ENCODE measurements at regions not wholly inside any gene's neighbourhood (a gene's known extent, or its start where the extent isn't known, plus 50 kb on each side); places are given as distances from the start of the nearest gene placed in this dataset.

GRCh38 chr3:7793786-7794185 is 707.8 kb upstream of the LMCD1 start:
- H3K4me3 ChIP-seq: no peak overlapping the region
- H3K4me1 ChIP-seq (replicated peaks in 1 of 2): peaks cover 0 to under 1% of the 10 kb centered on the region in 2 donors
- in situ Hi-C loops (cut with MboI; ENCODE audit: low pct_unique_long_range_greater_than_20kb in 2 of 9, low sequenced_read_pairs in 9 of 9, unreplicated experiment in 9 of 9): no loop called here
- no peak overlapping the region for H3K27ac ChIP-seq
- 0 to 100% (median 62%) methylated on average over 1 to 5 of the region's 5 CpGs for WGBS, 10 experiments
- no peak for ATAC-seq (replicated peaks in 6 of 8)

GRCh38 chr3:7798276-7798675 is 703.3 kb upstream of the LMCD1 start:
- ATAC-seq (replicated peaks in 6 of 8): no peak
- no peak overlapping the region for H3K4me3 ChIP-seq
- WGBS, 10 experiments: 19 to 94% (median 66%) methylated on average over 1 to 4 of the region's 4 CpGs
- in situ Hi-C loops (cut with MboI; ENCODE audit: low pct_unique_long_range_greater_than_20kb in 2 of 9, low sequenced_read_pairs in 9 of 9, unreplicated experiment in 9 of 9): no loop called here
- no peak overlapping the region for H3K27ac ChIP-seq
- H3K4me1 ChIP-seq (replicated peaks in 1 of 2): no peaks in the 10 kb centered on the region

GRCh38 chr3:7800006-7800780 is 701.4 kb upstream of the LMCD1 start:
- no peak for ATAC-seq (replicated peaks in 6 of 8)
- in situ Hi-C loops (cut with MboI; ENCODE audit: low pct_unique_long_range_greater_than_20kb in 2 of 9, low sequenced_read_pairs in 9 of 9, unreplicated experiment in 9 of 9): no loop called here
- H3K4me1 ChIP-seq (replicated peaks in 1 of 2): no peaks in the 10 kb centered on the region
- no peak overlapping the region for H3K4me3 ChIP-seq
- H3K27ac ChIP-seq: no peak overlapping the region
- WGBS, 10 experiments: 0 to 100% (median 61%) methylated on average over 2 to 4 of the region's 4 CpGs; no CpG with 5 or more reads in 1 of the 10 experiments

- Histone ChIP-seq H3K4me1 (replicated peaks in 1 of 2) (peaks cover 0 to 6% of the 10 kb centered on the region in 2 donors), H3K27ac (no peak overlapping the region), H3K4me3 (no peak overlapping the region)
- peak in 5 of 8 experiments; percentile 35 to 73 (median 66) for ATAC-seq (replicated peaks in 6 of 8)
- in situ Hi-C loops (cut with MboI; ENCODE audit: low pct_unique_long_range_greater_than_20kb in 2 of 9, low sequenced_read_pairs in 9 of 9, unreplicated experiment in 9 of 9): no loop called here
- WGBS, 10 experiments: 0 to 89% (median 76%) methylated on average over 1 to 3 of the region's 3 CpGs; no CpG with 5 or more reads in 4 of the 10 experiments
Observed at GRCh38 chr3:7812490-7812889, 689.1 kb upstream of the LMCD1 start.

- peak in 5 of 8 experiments; percentile 67 to 93 (median 90) for ATAC-seq (replicated peaks in 6 of 8)
- H3K27ac ChIP-seq: no peak overlapping the region
- peaks cover 0 to 6% of the 10 kb centered on the region in 2 donors for H3K4me1 ChIP-seq (replicated peaks in 1 of 2)
- H3K4me3 ChIP-seq: no peak overlapping the region
- in situ Hi-C loops (cut with MboI; ENCODE audit: low pct_unique_long_range_greater_than_20kb in 2 of 9, low sequenced_read_pairs in 9 of 9, unreplicated experiment in 9 of 9): no loop called here
- 0 to 67% (median 13%) methylated on average over 1 of the region's 1 CpG; no CpG with 5 or more reads in 4 of the 10 experiments for WGBS, 10 experiments
Observed at GRCh38 chr3:7813365-7813764, 688.3 kb upstream of the LMCD1 start.

GRCh38 chr3:7817239-7817638 is 684.4 kb upstream of the LMCD1 start:
- WGBS, 10 experiments: 0 to 100% (median 60%) methylated on average over 1 to 3 of the region's 3 CpGs; no CpG with 5 or more reads in 4 of the 10 experiments
- in situ Hi-C loops (cut with MboI; ENCODE audit: low pct_unique_long_range_greater_than_20kb in 2 of 9, low sequenced_read_pairs in 9 of 9, unreplicated experiment in 9 of 9): no loop called here
- H3K27ac ChIP-seq: no peak overlapping the region
- ATAC-seq (replicated peaks in 6 of 8): no peak
- no peak overlapping the region for H3K4me3 ChIP-seq
- peaks cover 0 to 6% of the 10 kb centered on the region in 2 donors for H3K4me1 ChIP-seq (replicated peaks in 1 of 2)

- no peaks in the 10 kb centered on the region for H3K4me1 ChIP-seq (replicated peaks in 1 of 2)
- in situ Hi-C loops (cut with MboI; ENCODE audit: low pct_unique_long_range_greater_than_20kb in 2 of 9, low sequenced_read_pairs in 9 of 9, unreplicated experiment in 9 of 9): no loop called here
- ATAC-seq (replicated peaks in 6 of 8): no peak
- H3K27ac ChIP-seq: no peak overlapping the region
- 0 to 100% (median 91%) methylated on average over 1 to 2 of the region's 2 CpGs; no CpG with 5 or more reads in 2 of the 10 experiments for WGBS, 10 experiments
- no peak overlapping the region for H3K4me3 ChIP-seq
Observed at GRCh38 chr3:7820969-7821368, 680.7 kb upstream of the LMCD1 start.

- WGBS, 10 experiments: 0 to 92% (median 81%) methylated on average over 1 of the region's 1 CpG; no CpG with 5 or more reads in 1 of the 10 experiments
- ATAC-seq (replicated peaks in 6 of 8): no peak
Observed at GRCh38 chr3:7821858-7822257, 679.8 kb upstream of the LMCD1 start.

GRCh38 chr3:7841451-7841850 is 660.2 kb upstream of the LMCD1 start:
- Histone ChIP-seq H3K27ac (no peak overlapping the region), H3K4me3 (no peak overlapping the region), H3K4me1 (replicated peaks in 1 of 2) (no peaks in the 10 kb centered on the region)
- 0 to 88% (median 45%) methylated on average over 1 of the region's 1 CpG; no CpG with 5 or more reads in 3 of the 10 experiments for whole genome bisulfite sequencing, 10 experiments
- in situ Hi-C loops (cut with MboI; ENCODE audit: low pct_unique_long_range_greater_than_20kb in 2 of 9, low sequenced_read_pairs in 9 of 9, unreplicated experiment in 9 of 9): no loop called here
- peak in 1 of 8 experiments; percentile 38 for ATAC-seq (replicated peaks in 6 of 8)

More at GRCh38 chr3:7821858-7822257, 679.8 kb upstream of the LMCD1 start:
- no peak overlapping the region for H3K4me3 ChIP-seq
- H3K27ac ChIP-seq: no peak overlapping the region
- in situ Hi-C loops (cut with MboI; ENCODE audit: low pct_unique_long_range_greater_than_20kb in 2 of 9, low sequenced_read_pairs in 9 of 9, unreplicated experiment in 9 of 9): no loop called here
- no peaks in the 10 kb centered on the region for H3K4me1 ChIP-seq (replicated peaks in 1 of 2)

GRCh38 chr3:7843441-7843840 is 658.2 kb upstream of the LMCD1 start:
- 17 to 100% (median 87%) methylated on average over 1 of the region's 1 CpG; no CpG with 5 or more reads in 4 of the 10 experiments for whole genome bisulfite sequencing, 10 experiments

GRCh38 chr3:7847021-7847420 is 654.6 kb upstream of the LMCD1 start:
- 0 to 69% (median 17%) methylated on average over 1 to 2 of the region's 2 CpGs; no CpG with 5 or more reads in 3 of the 10 experiments for WGBS, 10 experiments
- Histone ChIP-seq H3K4me1 (replicated peaks in 1 of 2) (no peaks in the 10 kb centered on the region), H3K4me3 (no peak overlapping the region), H3K27ac (no peak overlapping the region)
- in situ Hi-C loops (cut with MboI; ENCODE audit: low pct_unique_long_range_greater_than_20kb in 2 of 9, low sequenced_read_pairs in 9 of 9, unreplicated experiment in 9 of 9): no loop called here
- no peak for ATAC-seq (replicated peaks in 6 of 8)

More at GRCh38 chr3:7843441-7843840, 658.2 kb upstream of the LMCD1 start:
- Histone ChIP-seq H3K4me3 (no peak overlapping the region), H3K4me1 (replicated peaks in 1 of 2) (no peaks in the 10 kb centered on the region), H3K27ac (no peak overlapping the region)
- no peak for ATAC-seq (replicated peaks in 6 of 8)
- in situ Hi-C loops (cut with MboI; ENCODE audit: low pct_unique_long_range_greater_than_20kb in 2 of 9, low sequenced_read_pairs in 9 of 9, unreplicated experiment in 9 of 9): no loop called here

GRCh38 chr3:7847521-7847920 is 654.1 kb upstream of the LMCD1 start:
- no peaks in the 10 kb centered on the region for H3K4me1 ChIP-seq (replicated peaks in 1 of 2)
- no peak for ATAC-seq (replicated peaks in 6 of 8)
- WGBS, 10 experiments: 0 to 89% (median 51%) methylated on average over 1 to 6 of the region's 6 CpGs; no CpG with 5 or more reads in 2 of the 10 experiments
- in situ Hi-C loops (cut with MboI; ENCODE audit: low pct_unique_long_range_greater_than_20kb in 2 of 9, low sequenced_read_pairs in 9 of 9, unreplicated experiment in 9 of 9): no loop called here
- H3K4me3 ChIP-seq: no peak overlapping the region
- no peak overlapping the region for H3K27ac ChIP-seq

- H3K27ac ChIP-seq: no peak overlapping the region
- WGBS, 10 experiments: 3 to 100% (median 86%) methylated on average over 1 to 3 of the region's 3 CpGs; no CpG with 5 or more reads in 2 of the 10 experiments
- in situ Hi-C loops (cut with MboI; ENCODE audit: low pct_unique_long_range_greater_than_20kb in 2 of 9, low sequenced_read_pairs in 9 of 9, unreplicated experiment in 9 of 9): no loop called here
- ATAC-seq (replicated peaks in 6 of 8): no peak
- no peak overlapping the region for H3K4me3 ChIP-seq
- peaks cover 0 to 5% of the 10 kb centered on the region in 2 donors for H3K4me1 ChIP-seq (replicated peaks in 1 of 2)
Observed at GRCh38 chr3:7854266-7854665, 647.4 kb upstream of the LMCD1 start.

All from motor neuron (in vitro differentiated cells).